HepG2 (cell line): ENCODE measurements at regions not wholly inside any gene's neighbourhood (a gene's known extent, or its start where the extent isn't known, plus 50 kb on each side); places are given as distances from the start of the nearest gene placed in this dataset.

Source experiments
- ATAC-seq: fragments of 200-7000 bp; cut with Tn5 transposase; 3 replicates; pipeline ENCODE4 v1.9.1; 2020; ENCODE audit warnings: mild to moderate bottlenecking, moderate library complexity
- BruUV-seq: library from RNA; stranded (reverse); fragments of 400-500 nt; replicated peaks from 2 replicates; lab custom pipeline; 2021; lab: Mats Ljungman, UMichigan
- CTCF ChIA-PET: fragments of 300-600 bp; formaldehyde crosslinking; extraction: SDS; loops from one replicate; lab custom pipeline; 2021; ENCODE audit warnings: low total read pairs, inconsistent platforms, low intra/inter-chr PET ratio; lab: Yijun Ruan, JAX
- POLR2A ChIA-PET: fragments of 350-600 bp; sonication (Branson Sonifier 250); formaldehyde crosslinking; loops from one replicate; lab custom pipeline; 2020; ENCODE audit warnings: antibody characterized with exemption, inconsistent platforms; lab: Yijun Ruan, JAX
- DNase-seq: peaks from one replicate; pipeline ENCODE4 v3.0.0-alpha.2; 2015; ENCODE audit warnings: low spot score
- FAIRE-seq: peaks from 3 replicates; lab custom pipeline; 2011; peaks lifted over from hg19 to GRCh38; lab: Jason Lieb, UNC
- H2AFZ ChIP-seq: one replicate; pipeline ENCODE4 v1.6.1; 2011; ENCODE audit warnings: low read length, inconsistent platforms
- H3K27ac ChIP-seq: fragments of 300-600 bp; 3 replicates; pipeline ENCODE4 v1.8.0; 2011; ENCODE audit warnings: mixed run types, mild to moderate bottlenecking, mixed read lengths, low read length, inconsistent platforms; ENCODE audit not compliant: insufficient read depth; ENCODE audit errors: extremely low read length
- H3K27me3 ChIP-seq, 2 experiments: fragments of 200-600 bp in 1 of 2; 2 replicates in 1 of 2; 3 replicates in 1 of 2; pipeline versions ENCODE4 v1.6.0 to v1.8.0; 2011; ENCODE audit warnings: low read length in 2 of 2, mild to moderate bottlenecking in 2 of 2, moderate library complexity in 2 of 2, inconsistent platforms in 1 of 2; ENCODE audit not compliant: insufficient read depth in 2 of 2, control insufficient read depth in 1 of 2
- H3K36me3 ChIP-seq, 2 experiments: fragments of 200-600 bp in 1 of 2; replicated peaks in 1 of 2; 2 replicates in 1 of 2; 3 replicates in 1 of 2; pipeline versions ENCODE4 v1.5.1 to v1.8.0; 2011; ENCODE audit warnings: low read length in 2 of 2, inconsistent platforms in 1 of 2; ENCODE audit not compliant: insufficient read depth in 2 of 2, control insufficient read depth in 1 of 2
- H3K4me1 ChIP-seq: 2 replicates; pipeline ENCODE4 v1.5.1; 2012; ENCODE audit warnings: low read length, inconsistent platforms; ENCODE audit not compliant: insufficient read depth
- H3K4me2 ChIP-seq: 2 replicates; pipeline ENCODE4 v1.6.0; 2011; ENCODE audit warnings: low read depth, low read length, inconsistent platforms
- H3K4me3 ChIP-seq, 3 experiments: fragments of 200-600 bp in 1 of 3; sonication (generic), shearing (Covaris generic) in 1 of 3; replicated peaks in 1 of 3; 2 replicates each; pipeline ENCODE4 v1.5.1; 2011 to 2016; ENCODE audit warnings: low read length in 3 of 3, inconsistent platforms in 2 of 3, low read depth in 2 of 3, mild to moderate bottlenecking in 2 of 3, control low read depth in 1 of 3, mixed read lengths in 1 of 3; ENCODE audit not compliant: insufficient read depth in 1 of 3
- H3K79me2 ChIP-seq: one replicate; pipeline ENCODE4 v1.6.1; 2011; ENCODE audit warnings: low read length, inconsistent platforms; ENCODE audit not compliant: insufficient read depth
- H3K9ac ChIP-seq: 2 replicates; pipeline ENCODE4 v1.6.0; 2011; ENCODE audit warnings: mild to moderate bottlenecking, low read depth, low read length, inconsistent platforms; ENCODE audit not compliant: insufficient read depth
- H3K9me3 ChIP-seq: 2 replicates; pipeline ENCODE4 v1.5.1; 2012; ENCODE audit warnings: mild to moderate bottlenecking, low read length
- H4K20me1 ChIP-seq: 2 replicates; pipeline ENCODE4 v1.6.0; 2011; ENCODE audit warnings: inconsistent platforms, mild to moderate bottlenecking, low read length, moderate library complexity; ENCODE audit not compliant: insufficient read depth
- BHLHE40 ChIP-seq: IDR thresholded peaks from 2 replicates; pipeline ENCODE4 v1.6.1; 2011; ENCODE audit warnings: low read length, improper control_type of control experiment
- GABPA ChIP-seq, 2 experiments: IDR thresholded peaks; 2 replicates each; pipeline ENCODE4 v1.6.1; 2011 to 2016; ENCODE audit warnings: low read depth in 2 of 2, low read length in 1 of 2, missing biosample characterization in 1 of 2, missing genetic modification characterization in 1 of 2
- HNF1B ChIP-seq: sonication (generic); formaldehyde crosslinking; IDR thresholded peaks from 2 replicates; pipeline ENCODE4 v1.5.1; 2020; ENCODE audit warnings: mild to moderate bottlenecking, moderate library complexity, missing genetic modification reagents
- KMT2A ChIP-seq: sonication (generic); formaldehyde crosslinking; IDR thresholded peaks from 2 replicates; pipeline ENCODE4 v1.4.0; 2020; ENCODE audit warnings: missing genetic modification reagents
- MXI1 ChIP-seq: IDR thresholded peaks from 3 replicates; pipeline ENCODE4 v1.6.1; 2012; ENCODE audit warnings: low read depth, low read length, inconsistent platforms, borderline replicate concordance
- NFRKB ChIP-seq: fragments of 450-650 bp; IDR thresholded peaks from 2 replicates; pipeline ENCODE4 v1.6.1; 2017
- PITX1 ChIP-seq: sonication (generic); formaldehyde crosslinking; IDR thresholded peaks from 2 replicates; pipeline ENCODE4 v1.5.1; 2020; ENCODE audit warnings: mild to moderate bottlenecking, missing genetic modification reagents
- PLRG1 ChIP-seq: fragments of 450-650 bp; conservative IDR thresholded peaks from 2 replicates; pipeline ENCODE4 v1.6.1; 2016
- TAF15 ChIP-seq: fragments of 200-400 bp; formaldehyde crosslinking; IDR thresholded peaks from one replicate; pipeline ENCODE4 v1.6.1; 2018; ENCODE audit warnings: mild to moderate bottlenecking, low read depth, low read length; ENCODE audit not compliant: poor library complexity, severe bottlenecking
- THAP8 ChIP-seq: sonication (generic); formaldehyde crosslinking; IDR thresholded peaks from 2 replicates; pipeline ENCODE4 v1.5.1; 2020; ENCODE audit warnings: missing genetic modification reagents, mild to moderate bottlenecking, borderline replicate concordance
- TRIM24 ChIP-seq: sonication (generic); formaldehyde crosslinking; IDR thresholded peaks from 2 replicates; pipeline ENCODE4 v1.8.0; 2022; ENCODE audit warnings: mild to moderate bottlenecking, missing genetic modification reagents
- ZBTB2 ChIP-seq: sonication (generic); formaldehyde crosslinking; IDR thresholded peaks from 2 replicates; pipeline ENCODE4 v1.8.0; 2022; ENCODE audit warnings: low read depth, missing genetic modification reagents
- ZBTB38 ChIP-seq: sonication (generic); formaldehyde crosslinking; IDR thresholded peaks from 2 replicates; pipeline ENCODE4 v1.5.1; 2020; ENCODE audit warnings: mild to moderate bottlenecking, missing genetic modification reagents
- ZKSCAN1 ChIP-seq: fragments of 150-350 bp; IDR thresholded peaks from 2 replicates; pipeline ENCODE4 v1.6.1; 2014; ENCODE audit warnings: low read length
- ZKSCAN8 ChIP-seq: IDR thresholded peaks from 2 replicates; pipeline ENCODE4 v1.6.1; 2016; ENCODE audit warnings: borderline replicate concordance, missing genetic modification reagents, missing compliant biosample characterization
- ZNF414 ChIP-seq: sonication (generic); formaldehyde crosslinking; IDR thresholded peaks from 2 replicates; pipeline ENCODE4 v1.5.0; 2020; ENCODE audit warnings: missing genetic modification reagents
- ZNF775 ChIP-seq: sonication (generic); formaldehyde crosslinking; IDR thresholded peaks from 2 replicates; pipeline ENCODE4 v1.4.0; 2020; ENCODE audit warnings: missing genetic modification reagents, mild to moderate bottlenecking, moderate library complexity, borderline replicate concordance
- WGBS: methylation state at CpG from one replicate; pipeline ENCODE4 v1.1.6; 2017; ENCODE audit warnings: low lambda C conversion rate; 5-methylcytosine and 5-hydroxymethylcytosine counted together
- in situ Hi-C: cut with HindIII; loops from 2 replicates; pipeline ENCODE4 v1.10.0; 2017; ENCODE audit warnings: low pct_unique_long_range_greater_than_20kb; ENCODE audit not compliant: extremely low pct_ligation_motif_present
- intact Hi-C: fragments of 100-400 bp; cut with micrococcal nuclease; formaldehyde crosslinking; loops from one replicate; pipeline ENCODE4 v1.10.0; 2022; ENCODE audit not compliant: unreplicated experiment

- H3K4me2 ChIP-seq, result no peak overlapping the region
- H3K9ac ChIP-seq, result no peak overlapping the region
- no peaks in the 10 kb centered on the region for H3K36me3 ChIP-seq
- no peaks in the 10 kb centered on the region for H3K4me1 ChIP-seq
- no peak for FAIRE-seq
- POLR2A ChIA-PET, result no interaction called here
- no peak overlapping the region for H2AFZ ChIP-seq
- H3K4me3 ChIP-seq, result no peak overlapping the region
- H4K20me1 ChIP-seq, result no peaks in the 10 kb centered on the region
- intact Hi-C loops (no loop called here), in situ Hi-C loops (no loop called here)
- H3K9me3 ChIP-seq, result no peaks in the 10 kb centered on the region
- no TSS peak for BruUV-seq
- no peak for DNase-seq
- no peak overlapping the region for H3K27ac ChIP-seq
- CTCF ChIA-PET, result no interaction called here
- TF ChIP-seq TAF15, result no peak
- TF ChIP-seq KMT2A (CRISPR knock-in tag), result no peak
- TF ChIP-seq ZKSCAN8 (CRISPR knock-in tag), result no peak
- TF ChIP-seq BHLHE40, result no peak
- TF ChIP-seq ZBTB2 (CRISPR knock-in tag), result no peak
- TF ChIP-seq ZNF414 (CRISPR knock-in tag), result no peak
- TF ChIP-seq ZBTB38 (CRISPR knock-in tag), result no peak
- ATAC-seq, result no peak
- H3K27me3 ChIP-seq, result peaks cover 0 to 5% of the 10 kb centered on the region in 2 experiments; a peak in 1 of 5 replicates
- H3K79me2 ChIP-seq, result no peaks in the 10 kb centered on the region
- WGBS, result 1% methylated on average over 4 of the region's 4 CpGs
Measured at GRCh38 chr9:87064311-87064710, 117.0 kb upstream of the GAS1 start.

- no peak overlapping the region for H3K27ac ChIP-seq
- H3K4me3 ChIP-seq, result no peak overlapping the region
- H3K9me3 ChIP-seq, result no peaks in the 10 kb centered on the region
- WGBS, result 10% methylated on average over 4 of the region's 4 CpGs
- no peak overlapping the region for H3K9ac ChIP-seq
- BruUV-seq, result no TSS peak
- ChIA-PET CTCF (no interaction called here), POLR2A (no interaction called here)
- H3K27me3 ChIP-seq, result peaks cover 0 to 5% of the 10 kb centered on the region in 2 experiments; a peak in 1 of 5 replicates
- DNase-seq (no peak), FAIRE-seq (no peak), ATAC-seq (no peak)
- intact Hi-C loops, result no loop called here
- H3K4me2 ChIP-seq, result no peak overlapping the region
- H4K20me1 ChIP-seq, result no peaks in the 10 kb centered on the region
- in situ Hi-C loops, result no loop called here
- no peaks in the 10 kb centered on the region for H3K36me3 ChIP-seq
- H2AFZ ChIP-seq, result no peak overlapping the region
- no peaks in the 10 kb centered on the region for H3K79me2 ChIP-seq
- H3K4me1 ChIP-seq, result no peaks in the 10 kb centered on the region
- TF ChIP-seq PITX1 (CRISPR knock-in tag) (no peak), THAP8 (CRISPR knock-in tag) (no peak), MXI1 (no peak), HNF1B (CRISPR knock-in tag) (no peak), PLRG1 (no peak), NFRKB (no peak), ZKSCAN1 (no peak), TRIM24 (CRISPR knock-in tag) (no peak), ZNF775 (CRISPR knock-in tag) (no peak), GABPA (IDR thresholded peaks at IDR 0.05; ENCODE audit: low read depth, low read length) (no peak), GABPA (CRISPR knock-in tag; IDR thresholded peaks at IDR 0.05; ENCODE audit: low read depth) (no peak)
Measured at GRCh38 chr9:87065981-87066380, 118.7 kb upstream of the GAS1 start.
